ENCODE measurements at regions not wholly inside any gene's neighbourhood (a gene's known extent, or its start where the extent isn't known, plus 50 kb on each side); places are given as distances from the start of the nearest gene placed in this dataset.

DNA sequence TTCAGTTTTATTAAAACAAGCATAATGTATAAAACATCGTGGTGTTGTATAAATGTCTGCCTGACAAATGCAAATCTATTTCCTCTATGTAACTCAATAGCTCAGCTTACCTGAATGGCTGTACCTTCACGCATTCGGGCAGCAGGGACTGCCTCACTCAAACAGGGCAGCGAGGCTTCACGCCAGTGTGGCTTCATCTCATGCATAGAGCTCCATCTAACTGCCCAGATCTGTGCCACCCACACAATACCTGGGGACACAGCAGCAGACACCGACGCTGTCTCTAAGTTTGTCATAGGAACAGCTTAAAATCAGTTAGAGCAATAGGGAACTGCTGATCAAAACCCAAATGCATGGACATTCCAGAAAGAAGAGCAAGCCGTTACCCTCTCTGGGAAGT, 182.8 kb upstream of the ANKRD30A start:
- DNase-seq (no peak), ATAC-seq (no peak)
- no peak overlapping the region for H3K4me3 ChIP-seq
- no peaks in the 10 kb centered on the region for H3K9me3 ChIP-seq
- H3K27ac ChIP-seq, result no peak overlapping the region
- peaks cover 0 to 13% (median 0%) of the 10 kb centered on the region in 9 donors for H3K27me3 ChIP-seq
- H3K4me1 ChIP-seq, result no peaks in the 10 kb centered on the region
- TF ChIP-seq, protein P1, sequence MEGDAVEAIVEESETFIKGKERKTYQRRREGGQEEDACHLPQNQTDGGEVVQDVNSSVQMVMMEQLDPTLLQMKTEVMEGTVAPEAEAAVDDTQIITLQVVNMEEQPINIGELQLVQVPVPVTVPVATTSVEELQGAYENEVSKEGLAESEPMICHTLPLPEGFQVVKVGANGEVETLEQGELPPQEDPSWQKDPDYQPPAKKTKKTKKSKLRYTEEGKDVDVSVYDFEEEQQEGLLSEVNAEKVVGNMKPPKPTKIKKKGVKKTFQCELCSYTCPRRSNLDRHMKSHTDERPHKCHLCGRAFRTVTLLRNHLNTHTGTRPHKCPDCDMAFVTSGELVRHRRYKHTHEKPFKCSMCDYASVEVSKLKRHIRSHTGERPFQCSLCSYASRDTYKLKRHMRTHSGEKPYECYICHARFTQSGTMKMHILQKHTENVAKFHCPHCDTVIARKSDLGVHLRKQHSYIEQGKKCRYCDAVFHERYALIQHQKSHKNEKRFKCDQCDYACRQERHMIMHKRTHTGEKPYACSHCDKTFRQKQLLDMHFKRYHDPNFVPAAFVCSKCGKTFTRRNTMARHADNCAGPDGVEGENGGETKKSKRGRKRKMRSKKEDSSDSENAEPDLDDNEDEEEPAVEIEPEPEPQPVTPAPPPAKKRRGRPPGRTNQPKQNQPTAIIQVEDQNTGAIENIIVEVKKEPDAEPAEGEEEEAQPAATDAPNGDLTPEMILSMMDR (IDR thresholded peaks at IDR 0.05), result no peak
- TF ChIP-seq POLR2A (IDR thresholded peaks at IDR 0.05), result no peak
- WGBS, 4 donors, result 82 to 84% (median 83%) methylated on average over 8 of the region's 8 CpGs
- intact Hi-C loops (cut with DNase I), result no loop called here
- H3K36me3 ChIP-seq, result no peaks in the 10 kb centered on the region

DNA sequence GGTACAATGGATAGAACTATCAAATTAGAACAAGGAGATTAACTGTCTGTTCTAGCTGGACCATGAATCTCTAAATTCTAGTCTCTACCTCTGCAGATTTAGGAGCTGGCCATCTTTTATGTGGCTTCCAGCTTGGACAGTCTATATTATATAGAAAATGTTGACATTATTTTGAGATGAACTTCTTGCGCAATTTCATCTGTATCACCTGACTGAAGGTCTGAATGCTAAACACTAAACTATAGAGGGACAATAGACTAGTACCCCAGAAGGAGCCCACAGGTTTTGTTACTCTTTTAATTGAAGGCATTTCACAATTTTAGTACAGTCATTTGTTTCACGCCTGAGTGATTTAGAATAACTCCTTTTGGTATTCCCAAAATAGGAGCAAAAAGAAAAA, 222.4 kb upstream of the ANKRD30A start:
- no peaks in the 10 kb centered on the region for H3K36me3 ChIP-seq
- DNase-seq (no peak), ATAC-seq (no peak)
- peaks cover 0 to 5% (median 0%) of the 10 kb centered on the region in 12 donors for H3K9me3 ChIP-seq
- H3K27ac ChIP-seq, result no peak overlapping the region
- intact Hi-C loops (cut with DNase I), result loop anchor here in 4 of 10 donors (5.0 to 10.0 kb wide), 2 partner anchors 849 to 852 kb away; no protein-coding TSS in a partner anchor
- 40 to 92% (median 89%) methylated on average over 2 of the region's 2 CpGs for WGBS, 4 donors
- TF ChIP-seq, protein P1 (IDR thresholded peaks at IDR 0.05), result no peak
- TF ChIP-seq POLR2A (IDR thresholded peaks at IDR 0.05), result no peak
- no peaks in the 10 kb centered on the region for H3K27me3 ChIP-seq
- H3K4me3 ChIP-seq, result no peak overlapping the region
- no peaks in the 10 kb centered on the region for H3K4me1 ChIP-seq

DNA sequence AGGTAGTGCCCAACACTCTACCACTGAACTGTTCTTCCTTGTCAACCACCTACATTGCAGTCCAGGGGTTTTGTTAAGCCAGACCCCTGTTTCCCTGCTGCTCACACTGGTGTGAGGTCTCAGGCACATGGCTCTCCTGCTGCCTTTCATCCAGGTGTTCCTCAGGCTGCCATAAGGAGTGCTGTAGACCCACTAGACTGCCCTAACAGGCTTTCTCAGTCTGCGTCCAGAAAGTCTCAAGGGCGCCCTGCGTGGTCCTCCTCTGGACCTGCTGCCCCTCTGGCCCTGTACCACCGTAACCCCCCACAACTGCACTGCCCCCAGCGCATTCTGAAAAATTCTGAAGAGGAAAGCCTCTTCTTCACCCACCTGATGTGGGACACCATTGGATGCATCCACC, 225.7 kb upstream of the ANKRD30A start:
- H3K27ac ChIP-seq, result no peak overlapping the region
- WGBS, 4 donors, result 55 to 88% (median 79%) methylated on average over 5 of the region's 5 CpGs
- intact Hi-C loops (cut with DNase I), result loop anchor here in 5 of 10 donors (5.0 to 10.0 kb wide), 3 partner anchors 595 to 855 kb away; no protein-coding TSS in a partner anchor
- ATAC-seq (no peak), DNase-seq (no peak)
- TF ChIP-seq, protein P1 (IDR thresholded peaks at IDR 0.05), result no peak
- no peak for TF ChIP-seq POLR2A (IDR thresholded peaks at IDR 0.05)
- no peak overlapping the region for H3K4me3 ChIP-seq
- peaks cover 0 to 5% (median 0%) of the 10 kb centered on the region in 12 donors for H3K9me3 ChIP-seq
- H3K4me1 ChIP-seq, result no peaks in the 10 kb centered on the region
- no peaks in the 10 kb centered on the region for H3K36me3 ChIP-seq
- H3K27me3 ChIP-seq, result no peaks in the 10 kb centered on the region

DNA sequence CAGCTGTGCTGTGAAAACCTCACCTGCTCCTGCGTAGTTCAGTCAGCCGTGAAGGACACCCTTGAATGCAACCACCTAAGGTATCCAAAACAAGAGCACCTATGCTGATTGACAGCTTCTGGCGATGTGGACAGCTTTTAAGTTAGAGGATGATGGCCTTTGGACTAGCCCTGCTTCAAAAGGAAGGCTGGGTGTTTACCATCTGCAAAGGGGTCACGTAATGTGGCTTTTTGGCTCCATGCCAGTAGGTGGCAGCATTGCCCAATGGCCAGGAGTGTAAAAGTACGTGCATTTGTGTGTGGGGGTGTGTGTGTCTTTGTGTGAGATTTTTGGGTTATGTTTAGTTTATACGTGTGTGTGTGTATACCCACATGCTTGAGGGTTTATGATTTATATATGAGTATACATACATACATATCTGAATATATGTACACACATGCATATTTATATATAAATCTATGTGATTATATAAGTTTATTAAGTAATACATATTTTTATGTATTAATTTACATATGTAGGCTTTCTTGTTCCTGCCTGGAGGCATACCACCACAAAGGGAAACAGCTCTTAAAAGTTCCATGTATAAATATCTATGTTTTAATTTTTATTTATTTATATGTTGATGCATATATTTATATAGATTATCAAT, 236.3 kb upstream of the ANKRD30A start:
- WGBS, 4 donors, result 46 to 57% (median 50%) methylated on average over 6 of the region's 6 CpGs

More for the DNA sequence above, 236.3 kb upstream of the ANKRD30A start:
- Histone ChIP-seq H3K36me3 (no peaks in the 10 kb centered on the region), H3K27me3 (no peaks in the 10 kb centered on the region), H3K9me3 (peaks cover 0 to 4% (median 0%) of the 10 kb centered on the region in 12 donors), H3K27ac (no peak overlapping the region), H3K4me3 (no peak overlapping the region), H3K4me1 (peaks cover 0 to 5% (median 0%) of the 10 kb centered on the region in 12 donors)
- ATAC-seq, result no peak
- intact Hi-C loops (cut with DNase I), result loop anchor here in 1 of 10 donors (10.0 kb wide), 1 partner anchor 1254 kb away; no protein-coding TSS in a partner anchor
- DNase-seq, result no peak
- TF ChIP-seq, protein P1 (IDR thresholded peaks at IDR 0.05), result no peak
- no peak for TF ChIP-seq POLR2A (IDR thresholded peaks at IDR 0.05)
